Femur (tissue), 1 donor: ENCODE measurements at regions not wholly inside any gene's neighbourhood (a gene's known extent, or its start where the extent isn't known, plus 50 kb on each side); places are given as distances from the start of the nearest gene placed in this dataset.
"Not testable (repeated sequence)": the region's sequence is repeated elsewhere in the genome, so short reads cannot be mapped to it uniquely, and the experiment has no call there.

Experiments
- DNase-seq: peaks from one replicate; pipeline ENCODE4 v3.0.0-alpha.2; 2017

DNA sequence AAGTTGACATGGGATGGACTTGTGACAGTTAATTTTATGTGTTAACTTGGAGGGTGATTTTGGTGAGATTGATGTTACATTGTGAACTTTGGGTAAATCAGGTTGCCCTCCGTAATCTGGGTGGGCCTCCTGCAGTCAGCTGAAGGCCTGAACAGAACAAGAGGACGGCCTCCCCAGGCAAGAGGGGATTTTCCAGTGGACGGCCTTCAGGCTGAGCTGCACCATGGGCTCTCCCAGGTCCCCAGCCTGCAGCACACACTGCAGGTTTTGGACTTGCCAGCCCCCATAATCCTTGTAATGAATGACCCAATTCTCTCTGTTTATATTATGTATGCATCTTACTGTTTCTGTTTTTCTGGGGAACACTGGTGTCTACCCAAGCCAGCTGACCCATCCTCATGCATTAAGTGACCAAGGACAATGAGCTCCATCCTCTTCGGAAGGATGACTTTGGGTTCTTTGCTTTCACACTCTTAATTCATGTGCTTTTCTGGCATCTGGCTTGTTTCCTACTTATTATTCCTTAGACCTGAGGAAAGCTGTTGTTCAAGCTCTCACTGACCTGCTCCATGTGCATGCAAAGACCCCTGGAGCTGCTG, 64.2 kb downstream of the DACT2 start:
- no peak for DNase-seq

DNA sequence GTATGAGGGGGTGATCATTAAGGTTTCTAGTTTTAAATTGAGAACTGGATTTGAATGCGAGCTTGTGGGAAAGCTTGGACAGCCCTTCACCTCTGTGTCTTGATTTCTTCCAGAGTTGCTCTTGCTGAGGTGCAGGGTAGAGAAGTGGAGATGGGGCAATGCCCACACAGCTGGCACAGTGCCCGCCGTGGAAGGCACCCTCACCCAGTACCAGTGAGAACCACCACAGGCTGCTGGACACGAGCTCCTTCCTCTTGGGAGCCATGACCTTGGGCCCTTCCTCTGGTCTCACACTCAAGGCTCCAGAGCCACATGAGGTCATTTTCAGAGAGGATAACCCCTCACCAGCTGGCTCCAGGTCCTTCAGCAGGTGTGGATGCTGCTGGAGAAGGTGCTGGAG, 67.3 kb downstream of the DACT2 start:
- no peak for DNase-seq

DNA sequence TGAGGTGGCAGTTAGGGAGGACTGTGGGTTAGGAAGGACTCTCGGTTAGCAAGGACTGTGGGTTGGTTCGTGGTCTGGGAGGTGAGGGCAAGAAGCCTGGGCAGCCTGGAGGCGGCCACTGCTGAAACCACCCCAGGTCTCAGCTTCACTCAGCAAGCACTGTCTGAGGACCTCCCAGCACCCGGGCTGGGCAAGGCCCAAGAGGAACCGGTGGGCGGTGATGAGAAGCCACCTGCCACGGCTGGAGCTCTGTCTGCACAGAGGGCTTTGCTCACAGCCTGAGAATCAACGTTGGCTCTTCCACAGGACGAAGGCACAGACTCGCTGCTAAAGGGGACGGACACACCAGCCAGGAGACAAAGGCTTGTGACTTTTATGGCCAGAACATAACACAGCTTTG, 69.3 kb downstream of the DACT2 start:
- DNase-seq = no peak

DNA sequence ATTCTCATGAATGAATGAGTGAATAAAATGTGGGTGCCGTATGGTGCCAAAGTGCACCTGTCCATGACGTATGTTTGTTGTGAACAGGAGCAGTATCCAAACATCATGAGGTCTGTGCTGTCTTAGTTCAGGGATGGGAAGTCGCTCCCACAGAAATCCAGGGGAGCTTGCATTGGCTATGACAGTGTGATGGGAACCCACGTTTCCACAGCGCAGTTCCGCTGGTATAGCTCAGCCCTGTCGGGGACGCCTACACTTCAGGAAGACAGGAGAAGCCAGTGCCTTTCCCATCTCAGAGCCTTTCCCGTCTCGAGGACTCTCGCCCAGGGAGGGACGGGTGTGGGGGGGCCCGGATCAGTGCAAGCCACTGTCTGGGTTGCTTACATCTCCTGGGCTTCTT, 69.8 kb downstream of the DACT2 start:
- no peak for DNase-seq

DNA sequence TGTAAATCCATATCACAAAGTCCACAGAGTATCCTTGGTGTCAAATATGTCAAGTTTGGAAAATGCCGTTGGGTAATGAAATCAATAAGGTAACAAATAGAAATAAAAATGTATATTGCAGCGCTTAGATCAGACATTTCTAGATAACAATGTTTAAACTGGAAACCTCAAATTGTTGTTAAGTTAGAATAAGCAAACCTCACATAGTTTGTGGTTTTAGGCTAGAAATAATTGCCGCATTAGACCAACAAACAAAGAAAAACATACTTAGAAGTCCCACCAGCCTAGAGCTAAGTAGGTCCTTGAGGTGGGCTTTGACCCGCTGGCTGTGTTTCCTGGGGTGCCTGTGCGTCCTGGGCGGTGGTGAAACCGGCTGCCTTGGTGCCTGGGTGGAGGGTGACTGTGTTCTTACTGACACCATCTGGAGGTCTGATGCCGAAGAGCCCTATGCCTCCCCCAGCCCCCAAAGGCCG, 71.4 kb downstream of the DACT2 start:
- DNase-seq = no peak

DNA sequence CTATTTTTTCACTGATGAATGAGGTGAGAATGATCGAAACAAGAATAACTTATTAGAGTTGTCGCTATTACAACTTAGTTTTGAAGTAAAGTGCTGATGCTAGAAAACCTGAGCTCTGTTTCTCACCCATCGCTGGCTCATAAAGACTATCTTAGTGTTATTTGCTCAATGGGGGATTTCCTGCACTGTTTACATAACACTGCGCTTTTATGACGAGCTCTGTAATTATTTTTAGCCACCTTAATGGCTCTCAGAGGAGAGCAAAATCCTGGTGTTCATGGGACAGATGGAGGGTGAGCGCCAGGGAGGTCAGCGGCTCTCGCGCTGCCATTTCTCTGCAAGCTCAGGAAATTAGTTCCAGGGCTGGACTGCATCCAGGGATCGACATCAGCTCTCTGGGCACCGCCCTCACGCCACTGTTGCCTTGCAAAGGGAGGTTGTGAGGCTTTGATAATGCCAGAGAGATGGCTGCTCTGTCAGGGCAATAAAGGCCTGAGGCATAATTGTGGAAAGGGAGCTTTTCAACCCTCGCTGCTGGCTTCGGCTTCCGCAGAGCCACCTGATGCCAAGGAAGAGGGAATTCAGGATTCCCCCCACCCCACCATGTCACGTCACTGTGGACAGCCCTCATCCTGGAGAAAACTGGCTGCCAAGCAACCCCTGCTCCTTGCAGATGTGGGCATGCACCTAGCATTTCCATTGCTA, 72.0 kb downstream of the DACT2 start:
- DNase-seq = peak; percentile 83

DNA sequence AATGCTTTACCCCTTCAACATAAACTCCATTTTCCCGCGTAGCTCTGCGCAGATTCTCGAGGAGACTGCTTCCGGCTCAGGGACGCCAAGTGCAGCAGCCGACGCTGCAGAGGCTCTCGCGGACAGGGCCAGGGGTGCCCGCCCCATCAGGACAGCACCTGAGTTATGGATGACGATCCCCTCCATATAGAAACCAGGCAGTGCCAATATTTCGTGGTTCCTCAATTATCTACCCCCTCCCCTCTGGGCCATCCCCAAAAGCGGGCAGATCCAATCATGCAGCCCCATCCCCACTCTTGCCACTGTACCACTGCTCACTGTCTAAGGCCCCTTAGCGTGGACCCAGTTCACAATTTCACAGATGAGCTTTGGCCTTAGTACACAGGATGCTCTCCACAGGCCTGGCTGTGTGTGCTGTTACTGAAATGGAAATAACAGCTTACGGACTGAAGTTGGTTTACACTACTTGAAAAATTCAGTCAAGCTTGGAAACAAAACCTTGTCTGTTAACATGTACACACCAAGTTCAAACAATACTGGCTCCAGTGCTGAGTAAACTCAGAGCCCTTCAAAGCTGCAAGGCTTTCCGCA, 74.5 kb downstream of the DACT2 start:
- peak; percentile 4 for DNase-seq

DNA sequence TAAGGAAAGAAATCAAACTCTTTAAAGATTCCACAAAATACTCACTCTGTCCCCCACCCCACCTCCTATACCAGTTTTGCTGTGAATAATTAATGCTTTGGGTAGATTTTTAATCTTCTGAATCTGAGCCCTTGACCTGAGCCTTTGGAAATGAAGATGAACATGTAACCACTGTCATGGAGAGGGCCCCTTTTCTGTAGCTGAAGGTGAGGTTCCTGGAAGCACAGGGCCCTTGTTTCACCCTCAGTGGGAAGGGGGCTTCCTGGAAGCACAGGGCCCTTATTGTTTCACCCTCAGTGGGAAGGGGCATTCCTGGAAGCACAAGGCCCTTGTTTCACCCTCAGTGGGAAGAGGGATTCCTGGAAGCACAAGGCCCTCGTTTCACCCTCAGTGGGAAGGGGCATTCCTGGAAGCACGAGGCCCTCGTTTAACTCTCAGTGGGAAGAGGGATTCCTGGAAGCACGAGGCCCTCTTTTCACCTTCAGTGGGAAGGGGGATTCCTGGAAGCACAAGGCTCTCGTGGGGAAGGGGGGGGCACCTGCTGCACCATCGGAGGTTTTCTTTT, 75.7 kb downstream of the DACT2 start:
- peak; percentile 18 for DNase-seq

DNA sequence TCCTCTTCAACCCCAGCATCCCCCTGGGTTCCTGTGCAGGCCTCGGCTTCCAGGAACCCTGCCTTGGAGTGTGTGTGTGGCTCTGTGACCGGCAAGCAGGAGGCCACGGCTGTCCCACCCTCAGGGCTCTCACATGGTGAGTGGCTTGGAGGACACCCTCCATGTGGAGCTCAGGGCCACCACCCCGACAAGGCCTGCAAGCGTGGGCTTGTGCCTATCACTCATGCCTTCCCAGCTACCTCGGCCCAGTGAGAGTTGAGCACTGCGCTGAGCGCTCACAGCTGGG, 76.7 kb downstream of the DACT2 start:
- DNase-seq = no peak

DNA sequence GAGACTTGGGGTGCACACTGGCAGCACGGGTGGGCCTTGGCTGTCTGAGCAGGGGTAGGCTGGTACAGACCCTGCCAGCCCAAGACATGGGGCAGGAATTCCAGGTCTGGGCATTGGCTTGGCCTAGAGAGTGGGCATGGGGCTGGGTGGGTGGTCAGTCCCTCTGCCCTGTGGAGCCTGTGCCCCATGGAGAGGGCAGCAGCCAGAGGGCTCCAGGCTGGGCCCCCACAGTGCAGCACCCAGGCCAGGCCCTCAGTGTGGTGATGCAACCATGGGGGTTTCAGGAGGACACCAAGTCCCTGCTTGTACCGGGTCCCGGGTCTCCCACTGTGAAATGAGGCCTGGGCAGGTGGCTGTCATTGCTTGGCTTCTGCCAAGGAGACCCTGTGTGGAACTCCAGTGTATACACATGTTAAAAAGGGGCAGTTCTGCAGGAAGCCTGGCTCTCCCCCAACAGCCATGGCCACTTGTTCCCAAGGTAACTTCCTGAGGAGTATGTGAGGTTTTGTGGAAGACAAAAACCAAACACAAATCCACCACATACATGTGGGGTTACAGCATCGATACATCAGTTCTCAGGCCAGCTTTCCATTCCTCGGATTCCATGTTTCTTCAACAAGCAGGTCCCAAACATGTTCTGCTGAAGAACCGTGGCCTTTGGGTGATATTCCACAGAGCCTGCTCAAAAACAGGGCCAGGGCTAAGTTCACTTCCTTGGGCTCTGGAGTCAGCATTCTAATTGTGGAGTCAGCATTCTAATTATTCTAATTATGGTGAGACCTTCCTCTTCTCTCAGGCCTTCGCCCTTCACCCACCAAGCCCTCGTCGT, 77.3 kb downstream of the DACT2 start:
- DNase-seq = no peak

DNA sequence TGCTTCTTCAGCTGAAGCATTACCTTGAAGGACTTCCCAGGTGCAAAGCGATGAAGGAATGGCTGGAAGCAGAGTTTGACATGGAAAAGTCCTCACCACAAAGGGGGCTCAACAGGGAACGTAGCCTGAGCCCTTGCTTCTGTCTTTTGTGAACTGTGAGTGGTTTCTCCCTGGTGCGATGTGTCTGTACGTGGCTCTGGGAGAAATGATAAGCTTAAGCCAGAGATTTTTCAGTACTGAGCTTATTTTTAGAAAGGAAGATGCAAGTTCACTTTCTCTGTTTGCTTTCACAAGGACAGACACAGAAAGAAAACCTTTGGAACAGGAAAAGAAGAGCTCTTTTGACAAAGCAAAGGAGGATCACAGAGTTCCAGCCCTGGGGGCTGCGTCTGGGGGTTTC, 79.4 kb downstream of the DACT2 start:
- DNase-seq = no peak

DNA sequence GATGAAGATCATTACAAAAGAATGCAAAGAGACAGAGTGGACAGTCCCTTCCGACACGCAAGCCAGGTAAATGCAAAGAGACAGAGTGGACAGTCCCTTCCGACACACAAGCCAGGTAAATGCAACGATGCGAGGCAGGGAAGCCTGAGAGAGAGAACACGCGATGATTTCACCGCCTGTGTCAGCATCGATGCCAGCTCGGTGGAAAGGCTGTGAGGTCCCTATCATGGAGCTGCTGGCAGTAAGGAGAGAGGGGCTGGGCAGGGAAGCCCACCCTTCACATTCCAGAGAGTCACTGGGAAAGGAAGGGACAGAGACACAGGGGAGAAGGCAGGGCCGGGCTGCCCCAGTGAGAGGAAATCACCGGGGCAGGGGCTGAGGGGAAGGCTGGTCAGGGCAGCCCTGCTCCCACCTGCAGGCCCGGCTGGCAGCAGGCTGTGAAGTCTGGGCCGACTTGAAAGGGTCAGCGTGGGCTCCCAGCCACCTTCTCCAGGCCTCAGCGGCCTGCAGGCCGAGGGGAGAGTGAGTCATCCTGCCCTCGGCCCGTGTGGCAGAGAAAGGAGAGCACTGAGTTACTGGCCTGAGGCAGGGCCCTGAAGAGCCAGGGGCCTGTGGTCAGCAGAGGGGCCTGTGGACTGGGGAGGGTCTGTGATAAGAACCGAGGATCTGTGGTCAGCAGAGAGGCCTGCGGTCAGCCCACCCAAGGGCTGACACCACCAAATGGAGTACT, 80.4 kb downstream of the DACT2 start:
- no peak for DNase-seq

DNA sequence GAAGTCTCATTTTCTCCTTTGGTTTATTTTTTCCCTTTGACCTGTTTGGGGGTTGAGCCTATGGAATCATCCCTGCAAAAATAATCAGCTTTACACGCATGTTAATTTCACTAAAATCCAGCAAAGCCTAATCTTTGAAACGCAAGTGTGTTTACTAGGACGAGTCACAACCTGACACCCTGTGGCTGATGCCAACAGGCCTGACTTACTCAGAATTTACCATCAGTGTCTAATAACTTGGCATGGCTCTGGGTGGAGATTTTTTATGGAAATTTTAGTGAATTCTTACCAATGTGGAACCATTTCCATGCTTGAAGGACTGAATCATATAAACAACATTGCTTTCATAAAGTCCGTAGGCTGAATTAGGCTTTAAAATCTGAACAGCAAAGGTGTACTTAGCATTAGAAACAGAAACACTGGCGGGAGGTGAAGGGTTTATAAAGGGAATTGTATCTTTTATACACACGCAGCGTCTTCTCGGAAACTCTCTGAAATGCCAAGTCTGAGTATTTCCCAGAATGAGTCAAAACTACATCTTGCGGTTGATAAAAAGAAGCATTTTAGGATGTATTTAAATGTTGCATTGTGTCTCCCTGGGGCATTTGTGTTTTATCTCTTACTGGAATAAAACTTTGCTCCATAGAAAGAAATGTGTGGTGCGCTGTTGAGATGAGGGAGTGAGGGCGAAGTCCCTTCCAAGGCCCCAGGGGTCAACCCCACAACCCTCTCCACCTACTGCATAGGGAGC, 81.2 kb downstream of the DACT2 start:
- DNase-seq = no peak

DNA sequence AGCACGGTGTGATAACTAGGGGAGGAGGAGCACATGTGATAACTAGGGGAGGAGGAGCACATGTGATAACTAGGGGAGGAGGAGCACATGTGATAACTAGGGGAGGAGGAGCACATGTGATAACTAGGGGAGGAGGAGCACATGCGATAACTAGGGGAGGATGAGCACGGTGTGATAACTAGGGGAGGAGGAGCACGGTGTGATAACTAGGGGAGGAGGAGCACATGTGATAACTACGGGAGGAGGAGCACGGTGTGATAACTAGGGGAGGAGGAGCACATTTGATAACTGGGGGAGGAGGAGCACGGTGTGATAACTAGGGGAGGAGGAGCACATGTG, 85.7 kb downstream of the DACT2 start:
- DNase-seq = not testable (repeated sequence)

DNA sequence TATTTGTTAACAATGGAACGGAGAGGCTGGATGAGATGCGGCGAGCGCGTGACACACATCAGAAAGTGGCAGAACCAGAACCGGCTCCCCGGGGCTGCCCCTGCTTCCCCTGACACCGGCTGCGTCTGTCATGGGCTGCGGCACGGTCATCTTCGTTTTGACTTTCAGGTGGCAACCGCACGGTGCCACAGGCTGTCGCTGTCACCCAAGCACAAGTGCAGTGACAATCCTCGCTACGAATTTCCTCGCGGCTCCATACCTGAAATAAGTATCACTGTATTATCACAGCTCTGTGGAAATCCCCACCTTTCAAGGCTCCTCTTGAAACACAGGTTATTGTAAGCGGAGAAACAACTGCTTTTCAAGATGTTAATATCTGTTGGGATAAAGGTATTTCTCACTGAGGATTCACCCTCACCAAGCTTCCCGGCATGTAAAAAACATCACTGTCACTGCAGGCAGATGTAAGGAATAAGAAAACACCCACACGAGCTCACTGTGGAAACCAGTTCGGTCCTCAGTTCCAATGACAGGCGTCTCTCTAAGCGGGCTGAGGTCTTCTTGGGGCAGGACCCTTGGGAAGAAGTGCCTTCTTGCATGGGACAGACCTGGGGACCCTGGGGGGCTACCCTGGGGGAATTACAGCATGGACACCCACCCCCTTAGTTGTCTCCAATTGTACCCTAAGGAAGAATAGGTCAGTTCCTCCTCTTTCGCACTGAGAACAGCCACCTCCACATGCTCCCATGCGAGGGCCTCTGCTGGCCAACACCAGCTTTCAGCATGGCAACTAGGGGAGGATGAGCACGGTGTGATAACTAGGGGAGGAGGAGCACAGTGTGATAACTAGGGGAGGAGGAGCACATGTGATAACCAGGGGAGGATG, 86.3 kb downstream of the DACT2 start:
- no peak for DNase-seq

DNA sequence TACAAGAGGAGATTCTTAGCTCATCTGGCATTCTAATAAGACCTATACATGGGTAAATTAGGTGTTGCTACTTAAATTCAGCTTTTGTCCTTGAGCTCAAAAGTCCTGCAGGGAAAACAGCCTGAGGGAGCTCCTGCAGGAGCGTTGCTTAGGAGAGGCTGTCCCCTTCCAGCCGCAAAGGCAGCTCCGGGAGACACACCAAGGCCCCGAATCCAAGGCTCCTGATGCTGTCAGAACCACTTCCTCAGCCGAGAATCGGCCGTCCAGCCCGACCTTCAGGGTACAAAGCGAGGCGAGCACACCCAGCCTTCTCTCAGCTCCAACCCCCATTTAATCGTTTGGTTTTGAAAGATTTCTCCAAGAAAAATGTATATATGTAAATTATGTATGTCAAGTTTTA, 87.0 kb downstream of the DACT2 start:
- no peak for DNase-seq

DNA sequence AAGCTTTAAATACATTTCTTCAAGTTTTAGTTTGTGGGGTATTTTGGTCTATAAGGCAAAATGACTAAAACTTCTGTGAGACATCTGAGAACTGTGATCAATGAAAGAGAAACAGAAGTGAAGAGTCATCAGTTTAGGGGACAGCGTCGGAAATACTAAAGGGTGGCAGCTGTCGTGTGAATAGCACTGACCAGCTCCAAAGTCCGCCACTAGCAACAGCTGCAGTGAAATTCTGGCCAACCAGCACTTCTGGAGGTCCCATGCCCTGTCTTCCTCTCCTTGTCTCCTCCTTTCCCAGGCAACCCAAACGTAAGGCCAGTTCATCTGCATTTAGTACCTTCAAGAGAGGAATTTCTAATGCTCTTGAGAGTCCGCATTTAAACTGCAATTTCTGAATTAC, 87.5 kb downstream of the DACT2 start:
- DNase-seq = no peak

DNA sequence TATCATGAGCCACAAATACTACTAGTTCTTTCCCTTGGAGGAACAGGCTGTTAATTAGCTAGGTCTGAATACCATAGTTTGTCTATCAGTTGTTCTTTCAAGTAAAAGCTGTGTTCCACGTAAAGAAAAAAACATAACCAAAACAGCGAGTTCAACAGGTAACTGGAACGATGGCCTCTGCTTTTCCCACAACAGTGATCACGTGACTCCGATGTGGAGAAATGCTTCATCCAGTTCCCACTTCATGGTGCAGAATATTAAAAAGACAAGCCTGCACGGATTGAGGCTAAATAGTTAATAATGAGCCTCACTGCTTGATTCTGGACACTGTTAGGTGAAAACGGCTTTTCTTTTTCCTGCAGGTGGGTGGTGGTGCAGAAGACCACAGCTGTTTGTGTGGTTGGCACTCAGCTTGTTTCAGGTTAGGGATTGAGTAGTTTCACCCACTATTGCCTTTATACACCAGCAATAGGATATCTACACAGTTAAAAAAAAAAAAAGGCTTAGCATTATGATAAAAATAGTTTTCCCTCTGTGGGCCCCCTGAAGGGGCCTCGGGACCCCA, 88.1 kb downstream of the DACT2 start:
- no peak for DNase-seq

DNA sequence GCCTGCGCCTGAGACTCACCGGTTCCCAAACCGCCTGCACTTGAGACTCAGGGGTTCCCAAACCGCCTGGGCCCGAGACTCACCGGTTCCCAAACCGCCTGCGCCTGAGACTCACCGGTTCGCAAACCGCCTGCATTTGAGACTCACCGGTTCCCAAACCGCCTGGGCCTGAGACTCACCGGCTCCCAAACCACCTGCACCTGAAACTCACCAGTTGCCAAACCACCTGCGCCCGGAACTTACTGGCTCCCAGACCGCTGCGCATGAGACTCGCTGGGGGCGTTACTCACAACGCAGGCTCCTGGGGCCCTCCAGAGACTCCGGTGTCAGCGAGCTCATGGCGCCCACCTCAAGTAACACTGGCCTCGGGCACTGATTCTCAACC, 90.2 kb downstream of the DACT2 start:
- DNase-seq = no peak

DNA sequence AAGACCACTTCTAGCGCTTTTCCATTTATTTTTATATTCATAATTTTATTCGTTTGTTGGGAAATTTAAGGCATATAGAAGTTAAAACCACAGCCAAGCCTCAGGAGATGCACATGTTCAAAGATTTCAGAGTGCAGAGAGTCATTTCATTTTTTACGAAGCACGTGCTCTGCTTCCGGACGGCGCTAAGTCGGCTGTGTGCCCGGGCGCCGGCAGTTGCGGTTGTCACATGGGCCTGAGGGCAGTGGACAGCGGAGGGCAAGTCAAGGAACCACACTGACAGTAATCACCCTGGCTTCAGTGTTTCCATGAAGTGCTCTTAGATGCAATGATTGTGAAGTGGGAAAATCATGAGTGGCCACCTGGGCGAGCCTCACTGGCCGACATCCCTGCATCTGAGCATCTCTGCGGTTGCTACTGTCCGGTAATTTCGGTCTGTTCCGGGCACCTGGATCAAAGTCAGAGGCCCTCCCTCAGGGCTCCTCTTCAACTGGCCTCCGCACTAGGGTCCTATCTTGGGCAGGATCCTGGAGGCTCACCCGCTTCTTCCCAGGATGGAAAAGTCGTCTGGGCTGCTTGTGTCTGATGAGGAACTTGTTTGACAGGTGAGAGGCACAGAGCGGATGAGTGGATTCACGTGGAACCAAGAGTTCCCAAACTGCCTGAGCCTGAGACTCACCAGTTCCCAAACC, 90.8 kb downstream of the DACT2 start:
- DNase-seq = no peak
